Fibroblast of pulmonary artery (primary cell): ENCODE measurements at regions not wholly inside any gene's neighbourhood (a gene's known extent, or its start where the extent isn't known, plus 50 kb on each side); places are given as distances from the start of the nearest gene placed in this dataset.

Source experiments
- DNase-seq: peaks from one replicate; pipeline ENCODE4 v3.0.0-alpha.2; 2010; ENCODE audit warnings: low read depth
- H3K4me3 ChIP-seq: replicated peaks from 2 replicates; pipeline ENCODE4 v1.5.1; 2011; ENCODE audit warnings: low read depth, mild to moderate bottlenecking, control low read depth, low read length, moderate library complexity
- CTCF ChIP-seq: IDR thresholded peaks from 2 replicates; pipeline ENCODE4 v1.5.1; 2011; ENCODE audit warnings: mild to moderate bottlenecking, control low read depth, low read length, inconsistent platforms; ENCODE audit errors: missing control alignments

- no peak for DNase-seq
- no peak for TF ChIP-seq CTCF
- H3K4me3 ChIP-seq, result no peak overlapping the region
Observed at GRCh38 chr10:33731322-33731721, 396.9 kb upstream of the NRP1 start.

- DNase-seq, result no peak
- TF ChIP-seq CTCF, result no peak
- H3K4me3 ChIP-seq, result no peak overlapping the region
Observed at GRCh38 chr10:33725430-33725829, 391.0 kb upstream of the NRP1 start.

- no peak for DNase-seq
- TF ChIP-seq CTCF, result no peak
- no peak overlapping the region for H3K4me3 ChIP-seq
Observed at GRCh38 chr10:33723181-33723580, 388.7 kb upstream of the NRP1 start.

- peak; percentile 18 for DNase-seq
- TF ChIP-seq CTCF, result no peak
- no peak overlapping the region for H3K4me3 ChIP-seq
Observed at GRCh38 chr10:33722067-33722466, 387.6 kb upstream of the NRP1 start.

GRCh38 chr10:33721509-33721908, 387.0 kb upstream of the NRP1 start:
- no peak overlapping the region for H3K4me3 ChIP-seq
- TF ChIP-seq CTCF, result no peak
- no peak for DNase-seq

- no peak for DNase-seq
- no peak for TF ChIP-seq CTCF
- no peak overlapping the region for H3K4me3 ChIP-seq
Observed at GRCh38 chr10:33720161-33720560, 385.7 kb upstream of the NRP1 start.

- no peak overlapping the region for H3K4me3 ChIP-seq
- peak; percentile 22 for DNase-seq
- no peak for TF ChIP-seq CTCF
Observed at GRCh38 chr10:33719005-33719703, 384.7 kb upstream of the NRP1 start.
